Calu3 (cell line): ENCODE measurements at regions not wholly inside any gene's neighbourhood (a gene's known extent, or its start where the extent isn't known, plus 50 kb on each side); places are given as distances from the start of the nearest gene placed in this dataset.
"Not testable (repeated sequence)": the region's sequence is repeated elsewhere in the genome, so short reads cannot be mapped to it uniquely, and the experiment has no call there.

Source experiments
- BruUV-seq: library from RNA; stranded (reverse); fragments of 400-500 nt; replicated peaks from 2 replicates; lab custom pipeline; 2021; lab: Mats Ljungman, UMichigan
- CTCF ChIA-PET: fragments of 300-600 bp; sonication (Branson Sonifier 250); formaldehyde crosslinking; loops from one replicate; lab custom pipeline; 2022; ENCODE audit warnings: antibody characterized with exemption; lab: Charles Lee
- DNase-seq: peaks from one replicate; pipeline ENCODE4 v3.0.0; 2022
- H3K27ac Mint-ChIP-seq: one replicate; pipeline ENCODE4 v1.8.0; 2022; ENCODE audit warnings: mixed read lengths; ENCODE audit not compliant: unreplicated experiment
- H3K27me3 Mint-ChIP-seq: one replicate; pipeline ENCODE4 v1.8.0; 2022; ENCODE audit warnings: mixed read lengths; ENCODE audit not compliant: unreplicated experiment
- H3K36me3 Mint-ChIP-seq: one replicate; pipeline ENCODE4 v1.8.0; 2022; ENCODE audit warnings: mild to moderate bottlenecking, moderate library complexity, mixed read lengths; ENCODE audit not compliant: insufficient read depth, unreplicated experiment
- H3K4me1 Mint-ChIP-seq: one replicate; pipeline ENCODE4 v1.8.0; 2022; ENCODE audit warnings: mild to moderate bottlenecking, low read depth, mixed read lengths; ENCODE audit not compliant: unreplicated experiment
- H3K4me3 Mint-ChIP-seq: one replicate; pipeline ENCODE4 v1.8.0; 2022; ENCODE audit warnings: mild to moderate bottlenecking, low read depth, moderate library complexity, mixed read lengths; ENCODE audit not compliant: unreplicated experiment
- H3K9me3 Mint-ChIP-seq: one replicate; pipeline ENCODE4 v1.8.0; 2022; ENCODE audit warnings: low read depth, mixed read lengths; ENCODE audit not compliant: unreplicated experiment
- intact Hi-C: fragments of 100-400 bp; cut with micrococcal nuclease; formaldehyde crosslinking; loops from one replicate; pipeline ENCODE4 v1.10.0; 2022; ENCODE audit not compliant: unreplicated experiment
- TF ChIP-seq, protein P1 (sequence below): fragments of 200-600 bp; IDR thresholded peaks from one replicate; pipeline ENCODE4 v1.8.0; 2022; ENCODE audit warnings: antibody characterized with exemption; ENCODE audit not compliant: unreplicated experiment

DNA sequence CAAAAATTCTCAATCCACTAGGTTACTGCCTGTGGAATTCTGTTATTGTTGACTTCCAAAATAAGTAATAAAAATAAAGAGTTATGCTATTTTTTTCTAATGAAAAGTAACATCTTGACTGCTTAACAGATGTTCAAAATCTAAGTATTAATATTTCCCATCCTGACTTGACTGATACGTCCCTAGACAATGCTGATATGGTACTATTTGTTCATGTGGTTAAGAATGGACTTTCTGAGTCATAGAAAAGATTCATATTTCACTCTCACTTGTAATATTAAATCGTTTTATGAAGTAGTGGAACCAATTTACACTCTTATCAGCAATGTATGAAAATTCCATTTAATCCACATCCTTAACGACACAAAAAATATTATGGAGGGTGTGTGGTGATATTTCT, 104.8 kb upstream of the PLSCR5 start:
- BruUV-seq: no TSS peak
- Mint-ChIP-seq H3K27me3 (no peaks in the 10 kb centered on the region), H3K4me1 (peaks cover 6% of the 10 kb centered on the region), H3K27ac (no peak overlapping the region), H3K9me3 (no peaks in the 10 kb centered on the region), H3K36me3 (no peaks in the 10 kb centered on the region), H3K4me3 (no peak overlapping the region)
- CTCF ChIA-PET: no interaction called here
- no peak for DNase-seq
- intact Hi-C loops: no loop called here
- TF ChIP-seq, protein P1, sequence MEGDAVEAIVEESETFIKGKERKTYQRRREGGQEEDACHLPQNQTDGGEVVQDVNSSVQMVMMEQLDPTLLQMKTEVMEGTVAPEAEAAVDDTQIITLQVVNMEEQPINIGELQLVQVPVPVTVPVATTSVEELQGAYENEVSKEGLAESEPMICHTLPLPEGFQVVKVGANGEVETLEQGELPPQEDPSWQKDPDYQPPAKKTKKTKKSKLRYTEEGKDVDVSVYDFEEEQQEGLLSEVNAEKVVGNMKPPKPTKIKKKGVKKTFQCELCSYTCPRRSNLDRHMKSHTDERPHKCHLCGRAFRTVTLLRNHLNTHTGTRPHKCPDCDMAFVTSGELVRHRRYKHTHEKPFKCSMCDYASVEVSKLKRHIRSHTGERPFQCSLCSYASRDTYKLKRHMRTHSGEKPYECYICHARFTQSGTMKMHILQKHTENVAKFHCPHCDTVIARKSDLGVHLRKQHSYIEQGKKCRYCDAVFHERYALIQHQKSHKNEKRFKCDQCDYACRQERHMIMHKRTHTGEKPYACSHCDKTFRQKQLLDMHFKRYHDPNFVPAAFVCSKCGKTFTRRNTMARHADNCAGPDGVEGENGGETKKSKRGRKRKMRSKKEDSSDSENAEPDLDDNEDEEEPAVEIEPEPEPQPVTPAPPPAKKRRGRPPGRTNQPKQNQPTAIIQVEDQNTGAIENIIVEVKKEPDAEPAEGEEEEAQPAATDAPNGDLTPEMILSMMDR: no peak

DNA sequence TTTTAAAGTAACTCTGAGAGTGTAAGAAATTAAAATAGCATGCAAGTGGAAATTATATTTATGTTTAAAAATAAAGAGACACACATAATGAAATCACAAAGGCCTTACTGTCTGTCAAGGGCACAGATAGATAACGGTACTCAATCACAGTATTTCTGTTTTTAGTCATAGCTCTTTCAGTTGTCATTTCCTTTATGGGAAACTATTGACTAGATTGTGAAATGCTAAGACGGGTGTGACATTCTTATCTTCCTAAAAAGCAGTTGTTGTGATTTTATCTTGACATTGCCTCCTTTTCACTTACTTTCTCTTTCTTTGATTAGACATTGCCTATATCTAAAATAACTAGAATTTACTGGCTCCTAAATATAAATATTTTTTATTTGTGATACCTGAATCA, 100.1 kb upstream of the PLSCR5 start:
- no peaks in the 10 kb centered on the region for H3K4me1 Mint-ChIP-seq
- no peaks in the 10 kb centered on the region for H3K9me3 Mint-ChIP-seq
- no peaks in the 10 kb centered on the region for H3K36me3 Mint-ChIP-seq
- no peak overlapping the region for H3K27ac Mint-ChIP-seq
- H3K27me3 Mint-ChIP-seq: no peaks in the 10 kb centered on the region
- CTCF ChIA-PET: interaction anchor here (0.6 kb wide), 1 partner anchor 1188 kb away, joined by 3 read pairs; no protein-coding TSS in a partner anchor
- intact Hi-C loops: no loop called here
- DNase-seq: no peak
- no peak overlapping the region for H3K4me3 Mint-ChIP-seq
- BruUV-seq: no TSS peak
- TF ChIP-seq, protein P1: no peak

DNA sequence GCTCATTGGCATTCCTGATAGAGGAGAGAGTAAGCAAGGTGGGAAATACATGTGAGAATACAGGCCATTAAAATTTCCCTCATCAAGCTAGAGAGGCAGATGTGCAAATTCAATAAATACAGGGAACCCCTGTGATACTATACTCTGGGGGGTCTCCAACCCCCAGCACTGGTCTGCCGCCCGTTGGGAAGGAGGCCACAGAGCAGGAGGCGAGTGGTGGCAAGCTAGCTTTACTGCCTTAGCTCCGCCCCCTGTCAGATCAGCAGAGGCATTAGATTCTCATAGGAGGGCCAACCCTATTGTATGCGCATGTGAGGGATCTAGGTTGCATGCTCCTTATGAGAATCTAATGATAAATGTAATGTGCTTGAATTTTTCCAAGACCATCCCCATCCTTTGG, 97.1 kb upstream of the PLSCR5 start:
- BruUV-seq: no TSS peak
- Mint-ChIP-seq H3K27me3 (no peaks in the 10 kb centered on the region), H3K9me3 (no peaks in the 10 kb centered on the region), H3K4me1 (no peaks in the 10 kb centered on the region), H3K4me3 (no peak overlapping the region), H3K27ac (no peak overlapping the region), H3K36me3 (no peaks in the 10 kb centered on the region)
- DNase-seq: no peak
- TF ChIP-seq, protein P1: no peak
- CTCF ChIA-PET: no interaction called here
- intact Hi-C loops: no loop called here

DNA sequence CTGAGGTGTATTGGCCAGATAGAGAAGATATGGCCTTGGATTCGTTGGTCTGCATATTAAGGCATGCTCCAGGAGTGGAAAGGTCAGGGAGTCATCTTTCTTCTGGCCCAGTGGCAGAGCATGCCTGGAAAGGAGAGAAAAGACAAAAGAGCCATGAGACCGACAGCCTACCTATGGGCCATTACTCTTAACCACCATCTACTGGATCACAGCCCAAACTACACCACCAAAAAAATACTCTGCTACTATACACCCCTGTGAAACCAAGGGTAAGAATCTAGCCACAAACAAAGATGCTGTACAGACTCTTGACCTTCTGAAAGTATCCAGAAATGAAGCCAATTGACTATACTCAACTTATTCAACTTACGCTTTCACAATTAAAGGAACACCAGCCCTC, 96.1 kb upstream of the PLSCR5 start:
- BruUV-seq: no TSS peak
- no peak overlapping the region for H3K27ac Mint-ChIP-seq
- H3K27me3 Mint-ChIP-seq: no peaks in the 10 kb centered on the region
- H3K9me3 Mint-ChIP-seq: no peaks in the 10 kb centered on the region
- no peak overlapping the region for H3K4me3 Mint-ChIP-seq
- H3K4me1 Mint-ChIP-seq: no peaks in the 10 kb centered on the region
- intact Hi-C loops: no loop called here
- TF ChIP-seq, protein P1: no peak
- CTCF ChIA-PET: no interaction called here
- no peak for DNase-seq
- H3K36me3 Mint-ChIP-seq: no peaks in the 10 kb centered on the region

DNA sequence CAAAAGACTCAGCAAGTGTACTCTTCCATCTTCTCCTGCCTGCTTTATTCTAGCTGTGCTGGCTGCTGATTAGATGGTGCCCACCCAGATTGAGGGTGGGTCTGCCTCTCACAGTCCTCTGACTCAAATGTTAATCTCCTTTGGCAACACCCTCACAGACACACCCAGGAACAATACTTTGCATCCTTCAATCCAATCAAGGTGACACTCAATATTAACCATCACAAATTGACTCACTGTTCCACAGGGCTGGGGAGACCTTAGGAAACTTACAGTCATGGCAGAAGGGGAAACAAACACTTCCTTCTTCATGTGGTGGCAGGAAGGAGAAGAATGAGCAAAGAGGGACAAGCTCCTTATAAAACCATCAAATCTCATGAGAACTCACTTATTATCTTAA, 94.9 kb upstream of the PLSCR5 start:
- H3K27me3 Mint-ChIP-seq, BruUV-seq, H3K4me3 Mint-ChIP-seq, CTCF ChIA-PET, H3K27ac Mint-ChIP-seq, H3K9me3 Mint-ChIP-seq, intact Hi-C loops, DNase-seq, H3K36me3 Mint-ChIP-seq, H3K4me1 Mint-ChIP-seq: not testable (repeated sequence)
